Choroid plexus epithelial cell (primary cell): ENCODE measurements at regions not wholly inside any gene's neighbourhood (a gene's known extent, or its start where the extent isn't known, plus 50 kb on each side); places are given as distances from the start of the nearest gene placed in this dataset.

ENCODE experiments used
- DNase-seq: peaks from one replicate; pipeline ENCODE4 v3.0.0-alpha.2; 2010; ENCODE audit warnings: low read depth
- H3K4me3 ChIP-seq: 2 replicates; pipeline ENCODE4 v1.5.1; 2011; ENCODE audit warnings: low read depth, mild to moderate bottlenecking, control low read depth, low read length, moderate library complexity
- TF ChIP-seq, protein P1 (sequence below): conservative IDR thresholded peaks from 2 replicates; pipeline ENCODE4 v1.5.1; 2011; ENCODE audit warnings: low read depth, mild to moderate bottlenecking, control low read depth, inconsistent platforms, low read length, moderate library complexity

DNA sequence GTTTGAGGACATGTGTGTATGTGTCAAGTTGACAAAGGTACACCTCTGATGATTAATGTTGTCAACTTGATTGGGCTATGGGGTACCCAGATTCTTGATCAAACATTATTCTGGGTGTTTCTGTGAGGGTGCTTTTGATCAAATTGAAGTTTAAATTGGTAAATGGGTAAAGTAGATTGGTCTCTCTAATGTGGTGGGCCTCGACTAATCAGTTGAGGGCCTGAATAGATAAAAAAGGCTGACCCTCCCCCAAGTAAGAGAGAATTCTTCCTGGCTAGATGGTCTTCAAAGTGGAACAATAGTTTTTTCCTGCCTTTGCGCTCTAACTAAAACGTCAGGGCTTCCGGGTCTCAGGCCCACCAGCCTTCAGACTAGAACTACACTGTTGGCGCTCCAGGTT lies 309.9 kb upstream of the MGMT start:
- no peak for DNase-seq
- TF ChIP-seq, protein P1, sequence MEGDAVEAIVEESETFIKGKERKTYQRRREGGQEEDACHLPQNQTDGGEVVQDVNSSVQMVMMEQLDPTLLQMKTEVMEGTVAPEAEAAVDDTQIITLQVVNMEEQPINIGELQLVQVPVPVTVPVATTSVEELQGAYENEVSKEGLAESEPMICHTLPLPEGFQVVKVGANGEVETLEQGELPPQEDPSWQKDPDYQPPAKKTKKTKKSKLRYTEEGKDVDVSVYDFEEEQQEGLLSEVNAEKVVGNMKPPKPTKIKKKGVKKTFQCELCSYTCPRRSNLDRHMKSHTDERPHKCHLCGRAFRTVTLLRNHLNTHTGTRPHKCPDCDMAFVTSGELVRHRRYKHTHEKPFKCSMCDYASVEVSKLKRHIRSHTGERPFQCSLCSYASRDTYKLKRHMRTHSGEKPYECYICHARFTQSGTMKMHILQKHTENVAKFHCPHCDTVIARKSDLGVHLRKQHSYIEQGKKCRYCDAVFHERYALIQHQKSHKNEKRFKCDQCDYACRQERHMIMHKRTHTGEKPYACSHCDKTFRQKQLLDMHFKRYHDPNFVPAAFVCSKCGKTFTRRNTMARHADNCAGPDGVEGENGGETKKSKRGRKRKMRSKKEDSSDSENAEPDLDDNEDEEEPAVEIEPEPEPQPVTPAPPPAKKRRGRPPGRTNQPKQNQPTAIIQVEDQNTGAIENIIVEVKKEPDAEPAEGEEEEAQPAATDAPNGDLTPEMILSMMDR: no peak

DNA sequence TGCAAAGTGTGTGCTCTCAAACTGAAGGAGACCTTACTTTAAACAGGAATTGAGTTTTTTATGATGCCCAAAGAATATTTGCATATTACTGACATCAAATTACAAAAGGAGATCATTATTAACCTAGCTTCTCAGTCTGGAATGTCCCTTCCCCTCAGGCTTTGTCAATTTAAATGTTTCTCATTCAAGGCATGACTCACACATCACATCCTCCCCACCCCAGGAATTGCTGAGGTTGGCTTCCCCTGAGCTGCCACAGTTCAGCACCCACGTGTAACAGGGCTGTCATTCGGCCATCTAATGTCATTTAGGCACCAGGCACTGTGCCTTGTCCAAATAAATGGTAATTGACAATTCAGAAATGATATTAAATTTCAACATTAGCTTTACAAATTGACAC lies 305.9 kb upstream of the MGMT start:
- peak; percentile 37 for DNase-seq
- H3K4me3 ChIP-seq: no peak overlapping the region
- TF ChIP-seq, protein P1: no peak

More for the DNA sequence above, 309.9 kb upstream of the MGMT start:
- H3K4me3 ChIP-seq: no peak overlapping the region

DNA sequence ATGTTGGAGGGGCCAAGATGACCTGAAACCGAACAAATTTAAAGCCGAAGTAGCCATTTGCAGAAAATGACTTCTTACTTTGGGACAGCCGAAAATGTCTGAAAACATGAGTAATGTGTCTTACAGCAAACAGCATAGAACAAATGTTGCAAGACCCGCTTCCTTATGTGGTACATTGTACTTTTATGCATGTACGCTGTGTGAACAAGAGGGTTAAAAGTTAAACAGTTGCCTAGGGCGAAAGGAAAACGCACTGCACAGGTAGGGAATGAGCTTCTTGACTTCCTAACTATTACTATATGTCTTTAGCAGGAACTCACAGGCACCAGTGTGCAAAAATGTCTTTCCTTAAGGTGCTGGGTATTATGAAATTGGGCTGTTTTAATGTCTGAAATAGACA lies 303.5 kb upstream of the MGMT start:
- TF ChIP-seq, protein P1: no peak
- no peak for DNase-seq
- no peak overlapping the region for H3K4me3 ChIP-seq

DNA sequence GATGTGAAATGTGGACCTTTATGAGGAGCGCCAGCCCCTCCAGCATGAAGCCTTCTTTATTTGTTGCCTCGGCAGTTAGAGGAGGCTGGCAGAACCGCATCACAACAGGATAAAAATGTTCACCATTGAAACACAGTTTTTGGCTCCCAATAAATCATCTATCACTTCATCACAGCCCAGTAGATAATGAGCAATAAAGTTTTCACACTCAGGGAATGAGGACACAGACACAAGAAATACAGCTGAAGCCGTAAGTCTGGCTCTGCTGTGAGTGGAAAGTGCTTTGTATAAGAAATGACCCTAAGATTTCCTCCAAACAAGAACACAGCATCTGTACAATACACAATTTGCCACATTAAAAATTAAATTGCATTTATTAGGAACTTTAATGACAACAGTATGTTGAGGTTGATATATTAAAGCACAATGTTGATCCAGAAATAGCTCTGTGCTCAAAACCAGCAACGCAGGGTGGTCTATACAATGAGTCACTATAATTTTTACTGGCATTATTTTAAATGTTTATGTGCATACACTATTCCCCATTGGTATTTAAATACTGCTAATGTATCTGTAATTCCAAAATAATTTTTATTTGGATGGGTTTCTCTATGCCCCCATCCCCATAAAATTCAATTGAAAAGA lies 301.8 kb upstream of the MGMT start:
- DNase-seq: no peak
- H3K4me3 ChIP-seq: no peak overlapping the region
- TF ChIP-seq, protein P1: no peak

DNA sequence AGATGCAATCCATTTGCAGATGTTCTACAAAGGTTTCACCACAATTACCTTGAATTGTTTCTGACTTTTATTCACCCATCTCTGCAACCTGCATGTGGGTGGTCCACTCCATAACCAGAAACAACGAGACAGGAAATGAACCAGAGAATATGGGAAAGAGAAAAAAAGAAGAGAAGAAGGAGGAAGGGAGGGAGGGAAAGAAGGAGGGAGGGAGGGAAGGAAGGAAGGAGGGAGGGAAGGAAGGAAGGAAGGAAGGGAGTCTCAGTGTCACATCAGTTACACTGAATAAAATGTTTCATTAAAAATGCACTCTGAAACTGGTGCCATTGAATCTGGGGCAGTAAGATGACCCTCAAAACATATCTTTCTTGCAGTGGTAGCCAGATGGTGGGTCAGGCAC lies 301.3 kb upstream of the MGMT start:
- TF ChIP-seq, protein P1: no peak
- no peak for DNase-seq

DNA sequence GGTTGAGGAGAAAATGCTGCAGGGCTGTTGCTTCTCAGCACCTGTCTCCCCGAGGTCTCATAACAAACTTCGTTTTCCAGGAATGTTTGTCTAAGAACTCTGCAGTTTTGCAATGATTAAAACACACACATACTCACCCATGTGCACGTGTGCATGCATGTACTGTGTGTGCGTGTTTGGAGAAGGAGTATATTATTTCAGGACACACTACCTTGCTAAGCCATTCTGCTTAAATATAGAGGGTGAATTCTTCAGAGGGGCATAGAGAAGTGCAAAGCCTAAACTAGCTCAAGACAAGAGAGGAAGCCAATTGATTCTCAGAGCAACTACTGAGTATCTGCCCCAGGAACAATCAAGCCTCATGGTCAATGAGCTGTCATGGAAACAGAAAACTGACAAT lies 298.4 kb upstream of the MGMT start:
- no peak overlapping the region for H3K4me3 ChIP-seq
- TF ChIP-seq, protein P1: no peak
- no peak for DNase-seq

More for the DNA sequence above, 301.3 kb upstream of the MGMT start:
- H3K4me3 ChIP-seq: no peak overlapping the region

DNA sequence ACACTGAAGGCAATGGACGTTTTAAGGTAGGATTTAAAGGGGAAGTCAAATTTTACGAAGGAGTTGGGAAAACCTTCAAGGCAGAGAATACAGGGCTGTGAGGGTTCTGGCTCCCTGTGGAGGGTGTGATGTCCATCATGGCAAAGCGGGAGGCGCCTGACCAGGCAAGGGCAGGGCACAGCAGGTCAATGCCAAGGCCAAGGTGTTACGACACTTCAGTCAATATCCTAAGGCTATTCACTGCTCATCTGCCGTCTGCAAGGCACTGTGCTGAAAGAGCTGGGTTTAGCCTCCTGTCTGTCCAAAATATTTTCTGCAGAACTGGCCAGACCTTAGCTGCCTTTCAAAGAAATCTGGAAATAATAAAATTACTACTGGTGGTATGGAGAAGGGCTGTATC lies 297.9 kb upstream of the MGMT start:
- TF ChIP-seq, protein P1: no peak
- no peak overlapping the region for H3K4me3 ChIP-seq

More for the DNA sequence above, 297.9 kb upstream of the MGMT start:
- no peak for DNase-seq
